ENCODE measurements at regions not wholly inside any gene's neighbourhood (a gene's known extent, or its start where the extent isn't known, plus 50 kb on each side); places are given as distances from the start of the nearest gene placed in this dataset.

DNA sequence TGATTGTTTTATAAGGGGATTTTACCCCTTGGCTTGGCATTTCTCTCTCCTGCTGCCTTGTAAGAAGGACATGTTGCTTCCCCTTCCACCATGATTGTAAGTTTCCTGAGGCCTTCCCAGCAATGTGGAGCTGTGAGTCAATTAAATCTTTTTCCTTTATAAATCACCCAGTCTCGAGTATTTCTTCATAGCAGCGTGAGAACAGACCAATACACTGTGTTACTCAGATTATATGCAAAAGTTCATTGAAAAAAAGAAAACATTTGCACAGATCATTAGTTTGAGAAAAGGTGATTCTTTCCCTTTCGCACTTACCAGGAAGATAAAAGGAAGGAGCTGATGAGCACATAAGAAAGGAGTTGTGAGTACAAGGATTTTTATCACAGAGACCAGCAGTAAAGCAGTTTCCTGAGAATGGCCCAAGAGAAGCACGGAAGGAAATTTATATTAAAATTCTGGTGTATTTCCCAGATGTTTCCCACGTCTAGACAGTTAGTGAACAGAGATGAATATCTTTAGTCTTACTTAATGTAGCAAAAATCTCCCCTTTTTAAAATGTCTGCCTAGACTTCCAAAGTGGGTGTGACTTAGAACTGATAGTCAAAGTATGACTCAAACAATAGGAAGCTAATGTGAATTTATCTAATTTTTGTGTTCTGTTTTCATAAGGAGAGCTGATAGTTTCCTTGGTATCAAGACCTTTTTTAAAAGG lies 431.8 kb upstream of the SGCG start:
- TF ChIP-seq POLR2AphosphoS5 (IDR thresholded peaks at IDR 0.05; ENCODE audit: low read depth, low read length): no peak
- TF ChIP-seq TAF1 (IDR thresholded peaks at IDR 0.05; ENCODE audit: borderline replicate concordance, insufficient read depth, low read length): no peak
- no peak for TF ChIP-seq SIN3A (IDR thresholded peaks at IDR 0.05; ENCODE audit: borderline replicate concordance, insufficient read depth, low read length)
- TF ChIP-seq REST (IDR thresholded peaks at IDR 0.05; ENCODE audit: insufficient read depth in 1 of 2, low read depth in 2 of 2, low read length in 2 of 2): no peak
- TF ChIP-seq FOXP2 (optimal IDR thresholded peaks at IDR 0.05; ENCODE audit: borderline replicate concordance, extremely low read depth, extremely low read length, insufficient read depth): no peak

- TF ChIP-seq FOXP2 (optimal IDR thresholded peaks at IDR 0.05; ENCODE audit: borderline replicate concordance, extremely low read depth, extremely low read length, insufficient read depth) (no peak), REST (IDR thresholded peaks at IDR 0.05; ENCODE audit: insufficient read depth in 1 of 2, low read depth in 2 of 2, low read length in 2 of 2) (no peak), TAF1 (IDR thresholded peaks at IDR 0.05; ENCODE audit: borderline replicate concordance, insufficient read depth, low read length) (no peak), POLR2AphosphoS5 (IDR thresholded peaks at IDR 0.05; ENCODE audit: low read depth, low read length) (no peak), SIN3A (IDR thresholded peaks at IDR 0.05; ENCODE audit: borderline replicate concordance, insufficient read depth, low read length) (no peak)
Observed at GRCh38 chr13:22749626-22750025, 431.2 kb upstream of the SGCG start.

DNA sequence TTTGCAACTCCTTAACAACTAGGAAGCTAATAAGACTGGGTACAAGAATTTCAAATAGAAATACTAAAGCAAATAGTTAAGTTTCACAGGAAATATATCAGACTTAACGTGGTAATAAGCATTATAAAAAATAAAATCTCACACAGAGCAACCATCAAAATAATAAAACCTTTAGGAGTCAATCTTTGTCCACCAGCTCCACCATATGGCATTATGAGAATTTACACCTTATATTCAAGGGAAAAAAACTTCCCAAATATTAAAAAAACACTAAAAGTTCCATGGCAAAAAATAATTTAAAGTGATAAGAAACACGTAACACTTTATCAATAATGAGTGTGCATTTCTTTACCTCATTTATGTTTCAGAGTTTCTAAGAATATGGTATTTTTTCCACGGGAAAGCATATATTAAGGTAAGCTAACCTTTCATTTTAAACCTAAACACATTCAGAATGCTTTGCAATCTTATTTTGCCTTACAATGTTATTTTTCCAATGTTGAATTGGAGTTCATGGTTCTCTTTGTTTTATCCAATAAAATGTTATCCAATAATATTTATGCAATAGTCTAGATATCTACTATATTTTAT lies 423.2 kb upstream of the SGCG start:
- no peak for TF ChIP-seq SIN3A (IDR thresholded peaks at IDR 0.05; ENCODE audit: borderline replicate concordance, insufficient read depth, low read length)
- TF ChIP-seq FOXP2 (optimal IDR thresholded peaks at IDR 0.05; ENCODE audit: borderline replicate concordance, extremely low read depth, extremely low read length, insufficient read depth): no peak
- no peak for TF ChIP-seq TAF1 (IDR thresholded peaks at IDR 0.05; ENCODE audit: borderline replicate concordance, insufficient read depth, low read length)
- TF ChIP-seq REST (IDR thresholded peaks at IDR 0.05; ENCODE audit: insufficient read depth in 1 of 2, low read depth in 2 of 2, low read length in 2 of 2): no peak
- no peak for TF ChIP-seq POLR2AphosphoS5 (IDR thresholded peaks at IDR 0.05; ENCODE audit: low read depth, low read length)

DNA sequence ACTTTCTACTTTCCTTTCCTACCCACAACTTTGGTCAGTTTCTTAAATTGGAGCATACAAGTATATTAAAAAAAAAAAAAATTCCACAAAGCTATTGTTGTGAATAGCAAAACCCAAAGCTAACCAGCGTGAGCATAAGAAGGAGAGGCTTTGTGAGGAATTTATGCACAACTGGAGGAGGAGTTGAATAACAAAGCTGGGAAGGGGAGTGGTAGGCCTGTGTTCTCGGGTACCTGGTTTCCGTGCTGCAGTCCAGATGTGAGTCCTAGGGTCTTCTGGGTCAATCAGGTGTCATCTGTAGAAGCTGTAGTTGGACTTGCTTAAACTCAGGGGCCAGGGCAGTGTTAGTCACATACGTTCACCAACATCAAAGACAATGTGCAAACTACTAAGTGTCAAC lies 422.5 kb upstream of the SGCG start:
- TF ChIP-seq SIN3A (IDR thresholded peaks at IDR 0.05; ENCODE audit: borderline replicate concordance, insufficient read depth, low read length) (no peak), FOXP2 (optimal IDR thresholded peaks at IDR 0.05; ENCODE audit: borderline replicate concordance, extremely low read depth, extremely low read length, insufficient read depth) (no peak), TAF1 (IDR thresholded peaks at IDR 0.05; ENCODE audit: borderline replicate concordance, insufficient read depth, low read length) (no peak), REST (IDR thresholded peaks at IDR 0.05; ENCODE audit: insufficient read depth in 1 of 2, low read depth in 2 of 2, low read length in 2 of 2) (no peak), POLR2AphosphoS5 (IDR thresholded peaks at IDR 0.05; ENCODE audit: low read depth, low read length) (no peak)
